Calu3 (cell line): ENCODE measurements at regions not wholly inside any gene's neighbourhood (a gene's known extent, or its start where the extent isn't known, plus 50 kb on each side); places are given as distances from the start of the nearest gene placed in this dataset.

Source experiments
- BruUV-seq: library from RNA; stranded (reverse); fragments of 400-500 nt; replicated peaks from 2 replicates; lab custom pipeline; 2021; lab: Mats Ljungman, UMichigan
- CTCF ChIA-PET: fragments of 300-600 bp; sonication (Branson Sonifier 250); formaldehyde crosslinking; loops from one replicate; lab custom pipeline; 2022; ENCODE audit warnings: antibody characterized with exemption; lab: Charles Lee
- DNase-seq: peaks from one replicate; pipeline ENCODE4 v3.0.0; 2022
- H3K27ac Mint-ChIP-seq: one replicate; pipeline ENCODE4 v1.8.0; 2022; ENCODE audit warnings: mixed read lengths; ENCODE audit not compliant: unreplicated experiment
- H3K27me3 Mint-ChIP-seq: one replicate; pipeline ENCODE4 v1.8.0; 2022; ENCODE audit warnings: mixed read lengths; ENCODE audit not compliant: unreplicated experiment
- H3K36me3 Mint-ChIP-seq: one replicate; pipeline ENCODE4 v1.8.0; 2022; ENCODE audit warnings: mild to moderate bottlenecking, moderate library complexity, mixed read lengths; ENCODE audit not compliant: insufficient read depth, unreplicated experiment
- H3K4me1 Mint-ChIP-seq: one replicate; pipeline ENCODE4 v1.8.0; 2022; ENCODE audit warnings: mild to moderate bottlenecking, low read depth, mixed read lengths; ENCODE audit not compliant: unreplicated experiment
- H3K4me3 Mint-ChIP-seq: one replicate; pipeline ENCODE4 v1.8.0; 2022; ENCODE audit warnings: mild to moderate bottlenecking, low read depth, moderate library complexity, mixed read lengths; ENCODE audit not compliant: unreplicated experiment
- H3K9me3 Mint-ChIP-seq: one replicate; pipeline ENCODE4 v1.8.0; 2022; ENCODE audit warnings: low read depth, mixed read lengths; ENCODE audit not compliant: unreplicated experiment
- CTCF ChIP-seq: fragments of 200-600 bp; IDR thresholded peaks from one replicate; pipeline ENCODE4 v1.8.0; 2022; ENCODE audit warnings: antibody characterized with exemption; ENCODE audit not compliant: unreplicated experiment
- intact Hi-C: fragments of 100-400 bp; cut with micrococcal nuclease; formaldehyde crosslinking; loops from one replicate; pipeline ENCODE4 v1.10.0; 2022; ENCODE audit not compliant: unreplicated experiment

GRCh38 chr11:79739591-79739990 is 298.8 kb upstream of the TENM4 start:
- H3K9me3 Mint-ChIP-seq, result peaks cover 15% of the 10 kb centered on the region
- H3K27ac Mint-ChIP-seq, result no peak overlapping the region

GRCh38 chr11:79727221-79727620 is 286.4 kb upstream of the TENM4 start:
- no peaks in the 10 kb centered on the region for H3K4me1 Mint-ChIP-seq
- no peak overlapping the region for H3K4me3 Mint-ChIP-seq
- no peaks in the 10 kb centered on the region for H3K36me3 Mint-ChIP-seq
- no peak overlapping the region for H3K27ac Mint-ChIP-seq
- H3K27me3 Mint-ChIP-seq, result no peaks in the 10 kb centered on the region
- no peak for TF ChIP-seq CTCF
- intact Hi-C loops, result no loop called here
- DNase-seq, result no peak
- CTCF ChIA-PET, result no interaction called here
- BruUV-seq, result no TSS peak
- H3K9me3 Mint-ChIP-seq, result peaks cover 22% of the 10 kb centered on the region

More at GRCh38 chr11:79739591-79739990, 298.8 kb upstream of the TENM4 start:
- CTCF ChIA-PET, result interaction anchor here (0.5 kb wide), 1 partner anchor 705 kb away, joined by 3 read pairs; no protein-coding TSS in a partner anchor
- BruUV-seq, result no TSS peak
- TF ChIP-seq CTCF, result no peak
- H3K4me3 Mint-ChIP-seq, result no peak overlapping the region
- H3K27me3 Mint-ChIP-seq, result no peaks in the 10 kb centered on the region
- no peaks in the 10 kb centered on the region for H3K4me1 Mint-ChIP-seq
- no peaks in the 10 kb centered on the region for H3K36me3 Mint-ChIP-seq
- intact Hi-C loops, result no loop called here
- DNase-seq, result no peak

- no peak for TF ChIP-seq CTCF
- Mint-ChIP-seq H3K4me3 (no peak overlapping the region), H3K9me3 (peaks cover 24% of the 10 kb centered on the region), H3K4me1 (no peaks in the 10 kb centered on the region), H3K27me3 (no peaks in the 10 kb centered on the region), H3K27ac (no peak overlapping the region), H3K36me3 (no peaks in the 10 kb centered on the region)
- CTCF ChIA-PET, result no interaction called here
- intact Hi-C loops, result no loop called here
- DNase-seq, result no peak
- BruUV-seq, result no TSS peak
Measured at GRCh38 chr11:79720115-79720514, 279.3 kb upstream of the TENM4 start.

- Mint-ChIP-seq H3K36me3 (no peaks in the 10 kb centered on the region), H3K4me3 (no peak overlapping the region), H3K27me3 (no peaks in the 10 kb centered on the region), H3K9me3 (peaks cover 14% of the 10 kb centered on the region), H3K27ac (no peak overlapping the region), H3K4me1 (no peaks in the 10 kb centered on the region)
- BruUV-seq, result no TSS peak
- DNase-seq, result peak; percentile 9
- intact Hi-C loops, result loop anchor here (5.0 to 10.0 kb wide), 2 partner anchors 1296 to 1529 kb away; no protein-coding TSS in a partner anchor
- CTCF ChIA-PET, result no interaction called here
- TF ChIP-seq CTCF, result no peak
Measured at GRCh38 chr11:79708319-79708932, 267.6 kb upstream of the TENM4 start.
